ENCODE measurements at regions not wholly inside any gene's neighbourhood (a gene's known extent, or its start where the extent isn't known, plus 50 kb on each side); places are given as distances from the start of the nearest gene placed in this dataset.

DNA sequence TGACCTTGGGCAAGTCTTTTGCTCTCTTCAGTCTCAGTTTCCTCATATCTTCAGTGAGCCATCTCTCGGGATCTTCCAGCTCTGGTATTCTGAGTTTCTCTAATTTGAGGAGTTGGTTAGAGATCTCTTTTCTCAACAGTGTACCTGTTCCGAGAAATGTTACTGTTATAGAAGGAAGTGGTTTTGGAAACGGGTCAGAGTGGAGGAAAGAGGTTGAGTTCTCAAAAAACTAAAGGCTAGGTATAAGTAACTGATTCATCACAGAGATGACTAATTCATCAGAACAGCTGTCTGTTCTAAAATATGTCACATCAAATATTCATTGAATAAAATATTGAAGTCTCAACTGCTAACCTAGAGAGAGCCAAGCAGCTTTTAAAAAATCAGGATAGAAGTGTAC is 106.6 kb downstream of the PALM2AKAP2 start:
- no peaks in the 10 kb centered on the region for H3K79me2 ChIP-seq
- no peaks in the 10 kb centered on the region for H4K20me1 ChIP-seq (ENCODE audit: insufficient read depth, poor library complexity, severe bottlenecking)
- no peak overlapping the region for H3K4me3 ChIP-seq
- no peak overlapping the region for H3K27ac ChIP-seq
- no peaks in the 10 kb centered on the region for H3K36me3 ChIP-seq (replicated peaks; ENCODE audit: insufficient read depth, low read depth)
- no peak overlapping the region for H2AFZ ChIP-seq
- 63% methylated on average over 3 of the region's 3 CpGs for WGBS (ENCODE audit: low lambda C conversion rate, missing lambda C conversion rate)
- no peaks in the 10 kb centered on the region for H3K4me1 ChIP-seq (ENCODE audit: insufficient read depth)
- no peak for DNase-seq (ENCODE audit: low spot score)
- no peaks in the 10 kb centered on the region for H3K9me2 ChIP-seq (replicated peaks; ENCODE audit: insufficient read depth)
- H3K27me3 ChIP-seq = no peaks in the 10 kb centered on the region
- TF ChIP-seq EZH2 (IDR thresholded peaks at IDR 0.05; ENCODE audit: borderline replicate concordance) = no peak
- no peaks in the 10 kb centered on the region for H3K9me3 ChIP-seq (ENCODE audit: low read depth)
- H3K4me2 ChIP-seq = no peak overlapping the region

DNA sequence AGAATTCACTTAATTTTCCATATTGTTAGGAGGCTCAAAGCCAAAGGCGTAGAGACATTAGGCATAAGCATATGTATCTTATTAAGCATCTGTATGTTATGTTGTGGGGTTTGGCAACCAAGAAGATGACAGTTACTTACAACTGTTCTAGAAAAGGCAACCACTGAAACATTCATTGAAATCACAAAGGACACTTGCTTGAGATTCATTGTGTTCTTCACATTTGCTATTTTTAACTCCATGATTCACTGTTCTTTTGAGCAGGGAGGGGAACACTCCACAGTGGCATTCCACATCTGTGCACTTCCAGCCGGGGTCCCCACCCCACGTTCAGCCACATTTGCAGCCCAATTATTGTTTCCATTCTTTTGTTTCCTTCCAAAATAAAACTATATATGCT is 107.1 kb downstream of the PALM2AKAP2 start:
- H3K79me2 ChIP-seq = no peaks in the 10 kb centered on the region
- WGBS (ENCODE audit: low lambda C conversion rate, missing lambda C conversion rate) = 78% methylated on average over 3 of the region's 3 CpGs
- DNase-seq (ENCODE audit: low spot score) = no peak

DNA sequence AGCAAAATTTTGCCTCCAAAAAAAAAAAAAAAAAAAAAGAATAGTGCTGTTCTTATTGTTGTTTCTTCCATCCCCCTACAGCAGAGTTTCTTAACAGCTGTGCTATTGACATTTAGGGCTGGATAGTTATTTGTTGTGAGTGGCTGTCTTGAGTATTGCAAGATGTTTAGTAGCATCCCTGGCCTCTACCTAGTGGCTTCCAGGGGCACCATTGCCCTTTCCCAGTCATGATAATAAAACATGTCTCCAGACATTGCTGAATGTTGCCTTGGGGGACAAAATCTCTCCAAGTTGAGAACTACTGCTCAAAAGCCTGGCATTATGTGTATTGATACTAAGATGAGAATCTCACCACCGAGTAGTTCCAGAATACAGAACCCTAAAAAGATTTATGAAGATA is 108.7 kb downstream of the PALM2AKAP2 start:
- Histone ChIP-seq H3K27me3 (no peaks in the 10 kb centered on the region), H3K79me2 (no peaks in the 10 kb centered on the region), H4K20me1 (ENCODE audit: insufficient read depth, poor library complexity, severe bottlenecking) (no peaks in the 10 kb centered on the region), H3K36me3 (replicated peaks; ENCODE audit: insufficient read depth, low read depth) (no peaks in the 10 kb centered on the region), H3K27ac (no peak overlapping the region), H2AFZ (no peak overlapping the region), H3K9me2 (replicated peaks; ENCODE audit: insufficient read depth) (no peaks in the 10 kb centered on the region), H3K4me3 (no peak overlapping the region), H3K9me3 (ENCODE audit: low read depth) (no peaks in the 10 kb centered on the region), H3K4me2 (no peak overlapping the region), H3K4me1 (ENCODE audit: insufficient read depth) (no peaks in the 10 kb centered on the region)
- TF ChIP-seq, protein P1, sequence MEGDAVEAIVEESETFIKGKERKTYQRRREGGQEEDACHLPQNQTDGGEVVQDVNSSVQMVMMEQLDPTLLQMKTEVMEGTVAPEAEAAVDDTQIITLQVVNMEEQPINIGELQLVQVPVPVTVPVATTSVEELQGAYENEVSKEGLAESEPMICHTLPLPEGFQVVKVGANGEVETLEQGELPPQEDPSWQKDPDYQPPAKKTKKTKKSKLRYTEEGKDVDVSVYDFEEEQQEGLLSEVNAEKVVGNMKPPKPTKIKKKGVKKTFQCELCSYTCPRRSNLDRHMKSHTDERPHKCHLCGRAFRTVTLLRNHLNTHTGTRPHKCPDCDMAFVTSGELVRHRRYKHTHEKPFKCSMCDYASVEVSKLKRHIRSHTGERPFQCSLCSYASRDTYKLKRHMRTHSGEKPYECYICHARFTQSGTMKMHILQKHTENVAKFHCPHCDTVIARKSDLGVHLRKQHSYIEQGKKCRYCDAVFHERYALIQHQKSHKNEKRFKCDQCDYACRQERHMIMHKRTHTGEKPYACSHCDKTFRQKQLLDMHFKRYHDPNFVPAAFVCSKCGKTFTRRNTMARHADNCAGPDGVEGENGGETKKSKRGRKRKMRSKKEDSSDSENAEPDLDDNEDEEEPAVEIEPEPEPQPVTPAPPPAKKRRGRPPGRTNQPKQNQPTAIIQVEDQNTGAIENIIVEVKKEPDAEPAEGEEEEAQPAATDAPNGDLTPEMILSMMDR (IDR thresholded peaks at IDR 0.05; ENCODE audit: poor library complexity) = no peak
- TF ChIP-seq EZH2phosphoT487 (IDR thresholded peaks at IDR 0.05; ENCODE audit: low read depth, severe bottlenecking, unreplicated experiment) = no peak
- no peak for TF ChIP-seq EZH2 (IDR thresholded peaks at IDR 0.05; ENCODE audit: borderline replicate concordance)
- no peak for DNase-seq (ENCODE audit: low spot score)
- WGBS (ENCODE audit: low lambda C conversion rate, missing lambda C conversion rate) = 93% methylated on average over 1 of the region's 1 CpG

More for the DNA sequence above, 107.1 kb downstream of the PALM2AKAP2 start:
- H3K4me2 ChIP-seq = no peak overlapping the region
- no peaks in the 10 kb centered on the region for H3K4me1 ChIP-seq (ENCODE audit: insufficient read depth)
- no peak overlapping the region for H3K4me3 ChIP-seq
- H3K9me3 ChIP-seq (ENCODE audit: low read depth) = no peaks in the 10 kb centered on the region
- no peaks in the 10 kb centered on the region for H3K36me3 ChIP-seq (replicated peaks; ENCODE audit: insufficient read depth, low read depth)
- no peaks in the 10 kb centered on the region for H4K20me1 ChIP-seq (ENCODE audit: insufficient read depth, poor library complexity, severe bottlenecking)
- no peak overlapping the region for H2AFZ ChIP-seq
- H3K27ac ChIP-seq = no peak overlapping the region
- no peaks in the 10 kb centered on the region for H3K9me2 ChIP-seq (replicated peaks; ENCODE audit: insufficient read depth)
- no peaks in the 10 kb centered on the region for H3K27me3 ChIP-seq
- TF ChIP-seq, protein P1 (IDR thresholded peaks at IDR 0.05; ENCODE audit: poor library complexity) = no peak
- TF ChIP-seq EZH2phosphoT487 (IDR thresholded peaks at IDR 0.05; ENCODE audit: low read depth, severe bottlenecking, unreplicated experiment) (no peak), EZH2 (IDR thresholded peaks at IDR 0.05; ENCODE audit: borderline replicate concordance) (no peak)

DNA sequence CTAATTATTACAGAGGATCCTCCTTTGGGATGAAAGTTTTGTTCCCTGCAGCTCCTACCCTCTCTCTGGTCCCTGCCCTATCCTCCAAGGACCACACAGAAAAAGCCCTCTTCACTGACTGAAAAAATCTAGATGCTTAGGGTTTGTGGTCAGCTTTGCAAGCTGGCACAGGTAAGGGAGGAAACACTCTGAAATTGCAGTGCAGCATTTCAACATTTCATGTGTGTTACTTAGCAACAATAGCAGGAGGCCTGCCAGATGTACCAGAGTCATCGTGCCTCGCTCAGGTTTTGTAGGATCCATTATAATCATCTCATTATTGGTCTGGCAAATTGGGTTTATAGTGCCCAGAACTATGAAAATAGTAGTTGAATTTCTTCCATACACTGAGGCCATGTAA is 109.5 kb downstream of the PALM2AKAP2 start:
- no peaks in the 10 kb centered on the region for H3K27me3 ChIP-seq
- H3K9me2 ChIP-seq (replicated peaks; ENCODE audit: insufficient read depth) = no peaks in the 10 kb centered on the region
- H3K36me3 ChIP-seq (replicated peaks; ENCODE audit: insufficient read depth, low read depth) = no peaks in the 10 kb centered on the region
- 90% methylated on average over 2 of the region's 2 CpGs for WGBS (ENCODE audit: low lambda C conversion rate, missing lambda C conversion rate)
- no peaks in the 10 kb centered on the region for H3K9me3 ChIP-seq (ENCODE audit: low read depth)
- no peaks in the 10 kb centered on the region for H3K4me1 ChIP-seq (ENCODE audit: insufficient read depth)
- H4K20me1 ChIP-seq (ENCODE audit: insufficient read depth, poor library complexity, severe bottlenecking) = no peaks in the 10 kb centered on the region
- H3K79me2 ChIP-seq = no peaks in the 10 kb centered on the region
- no peak overlapping the region for H3K4me3 ChIP-seq
- TF ChIP-seq EZH2phosphoT487 (IDR thresholded peaks at IDR 0.05; ENCODE audit: low read depth, severe bottlenecking, unreplicated experiment) = no peak
- TF ChIP-seq, protein P1 (IDR thresholded peaks at IDR 0.05; ENCODE audit: poor library complexity) = no peak
- no peak for DNase-seq (ENCODE audit: low spot score)
- H3K4me2 ChIP-seq = no peak overlapping the region
- no peak overlapping the region for H2AFZ ChIP-seq
- H3K27ac ChIP-seq = no peak overlapping the region

Data from hepatocyte (in vitro differentiated cells).